Neural crest cell (in vitro differentiated cells): ENCODE measurements at regions not wholly inside any gene's neighbourhood (a gene's known extent, or its start where the extent isn't known, plus 50 kb on each side); places are given as distances from the start of the nearest gene placed in this dataset.

Source experiments
- DNase-seq: peaks from one replicate; pipeline ENCODE4 v3.0.0; 2021; ENCODE audit warnings: low read depth, mixed read lengths, low spot score
- H3K27ac Mint-ChIP-seq: one replicate; pipeline ENCODE4 v1.8.0; 2021; ENCODE audit warnings: mild to moderate bottlenecking, mixed read lengths; ENCODE audit not compliant: unreplicated experiment
- H3K27me3 Mint-ChIP-seq: 2 replicates; pipeline ENCODE4 v1.8.0; 2021; ENCODE audit warnings: low read depth, mild to moderate bottlenecking, mixed read lengths
- H3K36me3 Mint-ChIP-seq: 2 replicates; pipeline ENCODE4 v1.8.0; 2021; ENCODE audit warnings: low read depth, mild to moderate bottlenecking, mixed read lengths
- H3K4me1 Mint-ChIP-seq: 2 replicates; pipeline ENCODE4 v1.8.0; 2021; ENCODE audit warnings: mixed read lengths
- H3K4me3 Mint-ChIP-seq: one replicate; pipeline ENCODE4 v1.8.0; 2021; ENCODE audit warnings: mild to moderate bottlenecking, mixed read lengths
- H3K9me3 Mint-ChIP-seq: 2 replicates; pipeline ENCODE4 v1.8.0; 2021; ENCODE audit warnings: mixed read lengths
- CTCF ChIP-seq: fragments of 200-600 bp; sonication (generic); conservative IDR thresholded peaks from 2 replicates; pipeline ENCODE4 v1.5.0; 2021; ENCODE audit warnings: antibody characterized with exemption, mild to moderate bottlenecking

- Mint-ChIP-seq H3K27me3 (peaks cover 3% of the 10 kb centered on the region), H3K9me3 (peaks cover 6% of the 10 kb centered on the region), H3K4me1 (no peaks in the 10 kb centered on the region), H3K27ac (no peak overlapping the region), H3K36me3 (no peaks in the 10 kb centered on the region), H3K4me3 (no peak overlapping the region)
- TF ChIP-seq CTCF, result no peak
- DNase-seq, result no peak
These were observed 741.4 kb downstream of the HACE1 start for GRCh38 chr6:104118274-104118673.

- DNase-seq, result no peak
- Mint-ChIP-seq H3K9me3 (no peaks in the 10 kb centered on the region), H3K4me3 (no peak overlapping the region), H3K27me3 (peaks cover 7% of the 10 kb centered on the region), H3K4me1 (no peaks in the 10 kb centered on the region), H3K27ac (no peak overlapping the region), H3K36me3 (no peaks in the 10 kb centered on the region)
- no peak for TF ChIP-seq CTCF
These were observed 749.9 kb downstream of the HACE1 start for GRCh38 chr6:104109806-104110205.

DNA sequence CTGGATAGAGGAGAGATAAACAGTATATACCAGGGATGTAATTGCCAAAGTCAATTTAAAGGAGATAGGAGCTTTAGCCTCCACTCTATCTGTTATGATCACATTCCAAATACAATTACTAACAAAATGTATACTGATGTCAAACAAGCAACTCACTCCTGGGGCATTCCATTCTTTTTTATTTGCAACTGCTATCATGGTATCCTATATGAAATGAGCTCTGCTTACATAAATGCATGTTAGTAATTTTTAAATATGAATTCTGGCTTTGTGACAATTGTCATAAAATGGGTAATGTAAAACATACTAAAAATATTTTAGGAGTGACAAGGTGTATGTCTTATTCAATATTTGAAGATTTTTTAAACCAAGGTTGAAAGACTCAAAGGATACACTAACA is 751.1 kb downstream of the HACE1 start:
- Mint-ChIP-seq H3K36me3 (no peaks in the 10 kb centered on the region), H3K27ac (no peak overlapping the region), H3K4me3 (no peak overlapping the region), H3K4me1 (no peaks in the 10 kb centered on the region), H3K9me3 (no peaks in the 10 kb centered on the region), H3K27me3 (peaks cover 8% of the 10 kb centered on the region)
- no peak for TF ChIP-seq CTCF
- no peak for DNase-seq

GRCh38 chr6:104095661-104096416 is 763.9 kb downstream of the HACE1 start:
- peaks cover 3% of the 10 kb centered on the region for H3K9me3 Mint-ChIP-seq
- no peak for DNase-seq

DNA sequence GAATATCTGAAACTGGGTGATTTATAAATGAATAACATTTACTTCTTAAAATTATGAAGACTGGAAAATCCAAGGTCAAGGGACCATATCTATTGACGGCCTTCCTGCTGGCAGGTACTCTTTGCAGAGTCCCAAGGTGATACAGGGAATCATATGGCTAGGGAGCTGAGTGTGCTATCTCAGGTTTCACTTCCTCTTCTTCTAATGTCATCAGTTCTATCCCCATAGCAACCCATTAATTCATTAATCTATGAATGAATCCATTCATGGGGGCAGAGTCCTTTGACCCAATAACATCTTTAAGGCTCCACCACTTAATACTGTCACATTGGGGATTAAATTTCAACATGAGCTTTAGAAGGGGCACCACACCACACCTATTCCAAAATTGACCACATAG is 772.0 kb downstream of the HACE1 start:
- H3K4me1 Mint-ChIP-seq, result no peaks in the 10 kb centered on the region
- H3K27ac Mint-ChIP-seq, result no peak overlapping the region
- no peaks in the 10 kb centered on the region for H3K27me3 Mint-ChIP-seq
- peaks cover 2% of the 10 kb centered on the region for H3K9me3 Mint-ChIP-seq
- H3K4me3 Mint-ChIP-seq, result no peak overlapping the region
- peaks cover 3% of the 10 kb centered on the region for H3K36me3 Mint-ChIP-seq
- TF ChIP-seq CTCF, result no peak
- no peak for DNase-seq

More at GRCh38 chr6:104095661-104096416, 763.9 kb downstream of the HACE1 start:
- H3K36me3 Mint-ChIP-seq, result no peaks in the 10 kb centered on the region
- no peak overlapping the region for H3K4me3 Mint-ChIP-seq
- H3K4me1 Mint-ChIP-seq, result no peaks in the 10 kb centered on the region
- H3K27me3 Mint-ChIP-seq, result no peaks in the 10 kb centered on the region
- no peak overlapping the region for H3K27ac Mint-ChIP-seq
- TF ChIP-seq CTCF, result no peak
